ENCODE measurements at regions not wholly inside any gene's neighbourhood (a gene's known extent, or its start where the extent isn't known, plus 50 kb on each side); places are given as distances from the start of the nearest gene placed in this dataset.

DNA sequence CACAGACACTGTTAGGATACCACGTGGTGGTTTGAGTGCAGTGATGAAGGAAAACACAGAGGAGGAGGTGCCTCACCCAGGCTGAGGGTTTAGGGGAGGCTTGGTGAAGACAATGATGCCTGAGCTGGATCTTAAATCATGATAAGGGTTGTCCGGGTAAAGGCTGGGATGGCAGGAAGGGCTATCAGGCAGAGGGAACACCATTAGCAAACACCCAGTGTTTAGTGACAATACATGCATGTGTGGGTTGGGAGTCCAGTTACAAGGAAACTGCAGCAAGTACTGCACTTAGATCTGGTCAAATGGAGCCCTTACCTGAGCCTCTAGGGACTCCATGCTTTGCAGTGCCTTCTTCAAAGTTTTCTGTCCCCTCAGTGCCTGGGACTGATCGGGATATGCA is 79.8 kb upstream of the MBOAT2 start:
- no peak for TF ChIP-seq SUZ12 (IDR thresholded peaks at IDR 0.05; ENCODE audit: extremely low read depth, insufficient read depth, insufficient read length)
- TF ChIP-seq YY1 (IDR thresholded peaks at IDR 0.05; ENCODE audit: insufficient read depth, insufficient read length) = no peak
